Testis (tissue), 2 donors: ENCODE measurements at regions not wholly inside any gene's neighbourhood (a gene's known extent, or its start where the extent isn't known, plus 50 kb on each side); places are given as distances from the start of the nearest gene placed in this dataset.

Source experiments
- CTCF ChIP-seq, 3 experiments: fragments of 450-650 bp in 2 of 3; fragments of 200-600 bp in 1 of 3; sonication (generic) in 1 of 3; IDR thresholded peaks; one replicate each; pipeline ENCODE4 v1.5.1; 2016 to 2019; ENCODE audit warnings: antibody characterized with exemption in 3 of 3, mild to moderate bottlenecking in 2 of 3, moderate library complexity in 1 of 3
- POLR2A ChIP-seq: fragments of 450-650 bp; IDR thresholded peaks from one replicate; pipeline ENCODE4 v1.6.1; 2017; ENCODE audit warnings: antibody characterized with exemption, mild to moderate bottlenecking, moderate library complexity

- TF ChIP-seq CTCF (IDR thresholded peaks at IDR 0.05) (no peak), POLR2A (no peak)
Observed at GRCh38 chr20:24362080-24362479, 107.3 kb upstream of the SYNDIG1 start.
